Activated T-helper 1 cell treated with anti-CD3 and anti-CD28 coated beads, Interleukin-12 subunit alpha, Interleukin-12 subunit beta, Interleukin-2, Interleukin-4 antibody, amounts not matched to agents 30 ng/mL and 10 ng/mL and 1 ng/mL, durations not matched to agents 14 hours and 24 hours and 36 hours (primary cell): ENCODE measurements at regions not wholly inside any gene's neighbourhood (a gene's known extent, or its start where the extent isn't known, plus 50 kb on each side); places are given as distances from the start of the nearest gene placed in this dataset.
"Not testable (repeated sequence)": the region's sequence is repeated elsewhere in the genome, so short reads cannot be mapped to it uniquely, and the experiment has no call there.

Source experiments
- DNase-seq: peaks from one replicate; pipeline ENCODE4 v3.0.0; 2021; ENCODE audit warnings: low spot score
- H3K27ac Mint-ChIP-seq: one replicate; pipeline ENCODE4 v1.8.0; 2021; ENCODE audit warnings: mild to moderate bottlenecking, mixed read lengths
- H3K27me3 Mint-ChIP-seq: one replicate; pipeline ENCODE4 v1.8.0; 2022; ENCODE audit warnings: mild to moderate bottlenecking, moderate library complexity, mixed read lengths; ENCODE audit not compliant: insufficient read depth
- H3K36me3 Mint-ChIP-seq: one replicate; pipeline ENCODE4 v1.8.0; 2021; ENCODE audit warnings: low read depth, mixed read lengths
- H3K4me1 Mint-ChIP-seq: one replicate; pipeline ENCODE4 v1.8.0; 2021; ENCODE audit warnings: low read depth, mixed read lengths
- H3K4me3 Mint-ChIP-seq: one replicate; pipeline ENCODE4 v1.8.0; 2021; ENCODE audit warnings: mild to moderate bottlenecking, moderate library complexity, mixed read lengths
- H3K9me3 Mint-ChIP-seq: one replicate; pipeline ENCODE4 v1.8.0; 2021; ENCODE audit warnings: mixed read lengths
- intact Hi-C: fragments of 100-400 bp; cut with micrococcal nuclease; formaldehyde crosslinking; loops from one replicate; pipeline ENCODE4 v1.15.1; 2024

GRCh38 chr5:27784317-27784716, 745.9 kb upstream of the CDH9 start:
- H3K27ac Mint-ChIP-seq: no peak overlapping the region
- intact Hi-C loops: no loop called here
- H3K4me3 Mint-ChIP-seq: no peak overlapping the region
- H3K4me1 Mint-ChIP-seq: no peaks in the 10 kb centered on the region
- H3K36me3 Mint-ChIP-seq: no peaks in the 10 kb centered on the region
- H3K27me3 Mint-ChIP-seq: no peaks in the 10 kb centered on the region
- peaks cover 25% of the 10 kb centered on the region for H3K9me3 Mint-ChIP-seq
- no peak for DNase-seq

GRCh38 chr5:27778121-27778520, 739.7 kb upstream of the CDH9 start:
- H3K27ac Mint-ChIP-seq: no peak overlapping the region
- intact Hi-C loops: no loop called here
- peaks cover 4% of the 10 kb centered on the region for H3K9me3 Mint-ChIP-seq
- no peak overlapping the region for H3K4me3 Mint-ChIP-seq
- DNase-seq: no peak
- no peaks in the 10 kb centered on the region for H3K27me3 Mint-ChIP-seq
- no peaks in the 10 kb centered on the region for H3K36me3 Mint-ChIP-seq
- no peaks in the 10 kb centered on the region for H3K4me1 Mint-ChIP-seq

GRCh38 chr5:27773636-27774035, 735.2 kb upstream of the CDH9 start:
- no peak overlapping the region for H3K27ac Mint-ChIP-seq
- intact Hi-C loops: no loop called here
- peaks cover 2% of the 10 kb centered on the region for H3K9me3 Mint-ChIP-seq
- DNase-seq: no peak
- no peaks in the 10 kb centered on the region for H3K27me3 Mint-ChIP-seq
- H3K36me3 Mint-ChIP-seq: no peaks in the 10 kb centered on the region
- no peak overlapping the region for H3K4me3 Mint-ChIP-seq
- no peaks in the 10 kb centered on the region for H3K4me1 Mint-ChIP-seq

GRCh38 chr5:27773166-27773565, 734.8 kb upstream of the CDH9 start:
- Mint-ChIP-seq H3K4me1 (no peaks in the 10 kb centered on the region), H3K9me3 (peaks cover 4% of the 10 kb centered on the region), H3K4me3 (no peak overlapping the region), H3K36me3 (no peaks in the 10 kb centered on the region), H3K27me3 (no peaks in the 10 kb centered on the region), H3K27ac (no peak overlapping the region)
- intact Hi-C loops: no loop called here
- no peak for DNase-seq

GRCh38 chr5:27769748-27770402, 731.5 kb upstream of the CDH9 start:
- intact Hi-C loops: no loop called here
- Mint-ChIP-seq H3K27me3 (no peaks in the 10 kb centered on the region), H3K36me3 (no peaks in the 10 kb centered on the region), H3K9me3 (peaks cover 22% of the 10 kb centered on the region), H3K4me3 (no peak overlapping the region), H3K27ac (no peak overlapping the region), H3K4me1 (no peaks in the 10 kb centered on the region)
- no peak for DNase-seq

- Mint-ChIP-seq H3K27ac (no peak overlapping the region), H3K27me3 (no peaks in the 10 kb centered on the region), H3K4me1 (no peaks in the 10 kb centered on the region), H3K4me3 (no peak overlapping the region), H3K9me3 (peaks cover 44% of the 10 kb centered on the region), H3K36me3 (no peaks in the 10 kb centered on the region)
- intact Hi-C loops: no loop called here
- DNase-seq: no peak
These were observed 710.5 kb upstream of the CDH9 start for GRCh38 chr5:27748847-27749246.

GRCh38 chr5:27743383-27743979, 705.1 kb upstream of the CDH9 start:
- H3K36me3 Mint-ChIP-seq, H3K4me1 Mint-ChIP-seq, H3K27ac Mint-ChIP-seq, intact Hi-C loops, H3K27me3 Mint-ChIP-seq, H3K4me3 Mint-ChIP-seq, DNase-seq: not testable (repeated sequence)
- H3K9me3 Mint-ChIP-seq: peaks cover 36% of the 10 kb centered on the region

GRCh38 chr5:27742805-27743204, 704.4 kb upstream of the CDH9 start:
- DNase-seq: no peak
- no peak overlapping the region for H3K4me3 Mint-ChIP-seq
- no peaks in the 10 kb centered on the region for H3K4me1 Mint-ChIP-seq
- no peaks in the 10 kb centered on the region for H3K36me3 Mint-ChIP-seq
- intact Hi-C loops: no loop called here
- H3K27ac Mint-ChIP-seq: no peak overlapping the region
- H3K27me3 Mint-ChIP-seq: no peaks in the 10 kb centered on the region
- peaks cover 34% of the 10 kb centered on the region for H3K9me3 Mint-ChIP-seq

GRCh38 chr5:27734838-27735237, 696.5 kb upstream of the CDH9 start:
- Mint-ChIP-seq H3K27ac (no peak overlapping the region), H3K36me3 (no peaks in the 10 kb centered on the region), H3K4me1 (no peaks in the 10 kb centered on the region), H3K4me3 (no peak overlapping the region), H3K9me3 (peaks cover 3% of the 10 kb centered on the region), H3K27me3 (no peaks in the 10 kb centered on the region)
- intact Hi-C loops: no loop called here
- no peak for DNase-seq

GRCh38 chr5:27733237-27733636, 694.9 kb upstream of the CDH9 start:
- H3K27me3 Mint-ChIP-seq: no peaks in the 10 kb centered on the region
- H3K4me1 Mint-ChIP-seq: no peaks in the 10 kb centered on the region
- DNase-seq: no peak
- H3K4me3 Mint-ChIP-seq: no peak overlapping the region
- peaks cover 3% of the 10 kb centered on the region for H3K9me3 Mint-ChIP-seq
- no peak overlapping the region for H3K27ac Mint-ChIP-seq
- intact Hi-C loops: no loop called here
- H3K36me3 Mint-ChIP-seq: no peaks in the 10 kb centered on the region

- intact Hi-C loops: no loop called here
- no peak overlapping the region for H3K4me3 Mint-ChIP-seq
- H3K9me3 Mint-ChIP-seq: no peaks in the 10 kb centered on the region
These were observed 688.9 kb upstream of the CDH9 start for GRCh38 chr5:27727254-27727653.

GRCh38 chr5:27722337-27722736, 684.0 kb upstream of the CDH9 start:
- Mint-ChIP-seq H3K4me3 (no peak overlapping the region), H3K27me3 (no peaks in the 10 kb centered on the region), H3K36me3 (no peaks in the 10 kb centered on the region)

More at GRCh38 chr5:27727254-27727653, 688.9 kb upstream of the CDH9 start:
- H3K27me3 Mint-ChIP-seq: no peaks in the 10 kb centered on the region
- H3K4me1 Mint-ChIP-seq: no peaks in the 10 kb centered on the region
- no peak for DNase-seq
- no peak overlapping the region for H3K27ac Mint-ChIP-seq
- H3K36me3 Mint-ChIP-seq: no peaks in the 10 kb centered on the region

GRCh38 chr5:27708534-27708933, 670.1 kb upstream of the CDH9 start:
- H3K4me1 Mint-ChIP-seq: no peaks in the 10 kb centered on the region
- DNase-seq: no peak
- peaks cover 14% of the 10 kb centered on the region for H3K9me3 Mint-ChIP-seq
- no peak overlapping the region for H3K4me3 Mint-ChIP-seq
- intact Hi-C loops: no loop called here
- no peaks in the 10 kb centered on the region for H3K36me3 Mint-ChIP-seq
- H3K27ac Mint-ChIP-seq: no peak overlapping the region
- no peaks in the 10 kb centered on the region for H3K27me3 Mint-ChIP-seq

More at GRCh38 chr5:27722337-27722736, 684.0 kb upstream of the CDH9 start:
- intact Hi-C loops: no loop called here
- Mint-ChIP-seq H3K27ac (no peak overlapping the region), H3K9me3 (no peaks in the 10 kb centered on the region), H3K4me1 (no peaks in the 10 kb centered on the region)
- no peak for DNase-seq

GRCh38 chr5:27706832-27707231, 668.4 kb upstream of the CDH9 start:
- H3K27me3 Mint-ChIP-seq: no peaks in the 10 kb centered on the region
- no peaks in the 10 kb centered on the region for H3K4me1 Mint-ChIP-seq
- intact Hi-C loops: no loop called here
- H3K27ac Mint-ChIP-seq: no peak overlapping the region
- H3K9me3 Mint-ChIP-seq: peaks cover 14% of the 10 kb centered on the region
- no peak overlapping the region for H3K4me3 Mint-ChIP-seq
- no peaks in the 10 kb centered on the region for H3K36me3 Mint-ChIP-seq
- DNase-seq: no peak
